ENCODE measurements at regions not wholly inside any gene's neighbourhood (a gene's known extent, or its start where the extent isn't known, plus 50 kb on each side); places are given as distances from the start of the nearest gene placed in this dataset.

DNA sequence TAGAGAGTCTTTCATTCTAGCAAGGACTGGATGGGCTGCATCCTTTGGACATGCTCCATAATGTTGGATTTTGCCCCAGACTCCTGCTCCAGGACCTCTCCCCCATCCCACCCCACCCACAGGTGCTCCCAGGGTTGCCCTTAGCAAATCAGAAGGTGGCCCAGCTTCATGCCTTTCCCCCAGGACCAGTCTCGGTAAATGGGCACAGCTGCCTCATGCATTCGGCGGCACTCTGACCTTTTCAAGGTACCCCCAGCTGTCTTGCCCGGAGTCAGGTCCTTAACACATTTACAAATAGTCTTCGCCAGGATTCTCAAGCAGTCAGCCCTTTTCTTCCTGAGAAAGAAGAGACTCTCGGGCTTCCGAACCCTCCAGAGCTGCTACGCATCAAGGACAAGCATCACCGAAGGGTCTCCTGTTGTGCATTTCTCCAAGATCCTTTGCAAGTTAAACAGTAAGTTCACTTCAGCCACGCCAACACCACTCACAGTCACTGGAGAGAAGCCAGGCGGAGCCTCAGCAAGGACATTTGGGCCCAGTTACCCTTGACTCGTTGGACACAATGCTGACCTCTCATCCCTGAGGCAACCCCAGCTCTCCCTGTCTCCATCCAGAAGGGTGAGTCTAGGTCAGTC, 287.8 kb downstream of the FAM43A start:
- DNase-seq = no peak

DNA sequence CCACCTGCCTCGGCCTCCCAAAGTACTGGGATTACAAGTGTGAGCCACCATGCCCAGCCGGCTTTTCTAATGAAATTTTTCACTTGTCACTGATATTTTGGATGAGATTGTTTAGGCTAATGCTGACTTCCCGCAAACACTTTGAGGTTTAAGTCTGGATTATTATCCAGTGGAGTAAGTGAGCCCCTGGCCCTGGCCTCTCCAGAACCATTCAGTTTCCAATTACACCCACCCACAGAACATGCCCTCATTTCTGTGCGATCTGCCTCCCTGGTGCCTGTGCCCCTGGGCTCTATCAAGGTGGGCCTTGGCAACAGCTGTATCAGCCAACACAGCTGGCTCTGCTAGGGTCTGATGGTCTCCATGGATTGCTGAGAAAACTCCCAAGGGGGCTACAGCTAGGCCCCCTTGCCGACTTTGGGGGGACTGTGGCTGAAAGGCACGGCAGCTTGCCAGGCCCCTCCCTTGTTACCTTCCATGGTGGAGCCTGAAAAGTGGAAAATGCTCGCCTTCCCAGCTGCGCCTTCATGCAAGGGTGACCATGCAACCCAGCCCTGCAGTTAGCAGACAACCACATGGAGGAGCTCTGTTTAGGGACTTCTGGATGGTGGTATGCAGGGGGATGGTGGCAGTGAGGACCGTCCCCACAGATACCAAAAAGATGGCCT, 288.9 kb downstream of the FAM43A start:
- DNase-seq = no peak

DNA sequence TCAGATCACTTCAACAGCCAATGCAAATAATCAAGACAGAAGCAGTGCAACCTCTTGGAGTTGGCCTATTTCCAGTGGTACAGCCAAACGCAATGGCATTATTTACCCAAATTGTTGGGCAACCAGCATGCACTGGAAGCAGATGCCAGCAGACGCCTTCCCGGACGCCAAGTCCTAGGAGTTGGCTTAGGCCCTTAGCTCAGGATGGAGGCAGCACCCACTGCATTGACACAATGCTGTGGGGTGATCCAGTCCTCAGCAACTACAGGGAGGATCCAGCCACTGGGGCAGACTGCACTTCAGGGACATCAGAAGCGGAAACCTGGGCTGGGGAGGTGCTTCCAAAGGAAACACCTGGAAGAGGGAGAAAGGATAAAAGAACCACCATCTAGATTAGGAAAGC, 290.4 kb downstream of the FAM43A start:
- no peak for DNase-seq

DNA sequence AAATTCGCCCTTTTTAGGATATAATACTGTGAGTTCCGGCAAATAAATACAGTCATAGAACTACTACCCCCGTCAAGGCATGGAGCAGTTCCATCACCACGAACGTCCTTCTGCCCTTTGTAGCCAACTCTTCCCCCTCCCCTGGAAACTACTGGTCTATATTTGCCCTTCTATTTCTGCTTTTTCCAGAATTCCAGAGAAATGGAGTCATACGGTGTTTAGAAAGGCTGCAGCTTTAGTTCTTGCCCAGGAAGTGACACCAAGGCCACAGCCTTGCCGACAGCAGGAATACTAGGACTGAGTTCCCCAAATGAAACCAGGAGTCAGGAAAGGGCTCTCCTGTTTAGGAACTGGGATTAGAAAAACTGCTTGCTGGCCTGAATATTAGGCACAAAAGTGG, 291.2 kb downstream of the FAM43A start:
- no peak for DNase-seq

DNA sequence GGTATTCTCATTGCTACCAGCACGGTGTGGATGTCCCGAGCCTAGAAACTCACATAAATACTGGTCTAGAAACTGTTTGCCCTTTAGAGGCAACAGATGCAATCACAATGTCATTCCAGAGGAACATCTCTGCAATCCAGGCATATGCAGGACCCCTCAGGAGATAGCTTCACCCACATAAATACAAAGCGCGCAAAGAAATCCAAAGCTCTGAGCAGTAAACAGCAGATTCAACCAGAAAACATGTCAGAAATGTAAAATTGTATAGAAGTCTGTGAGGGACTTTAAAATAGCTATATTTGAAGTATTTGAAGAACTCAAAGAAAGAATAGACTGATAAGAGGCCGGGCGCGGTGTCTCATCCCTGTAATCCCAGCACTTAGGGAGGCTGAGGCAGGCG, 291.7 kb downstream of the FAM43A start:
- DNase-seq = no peak

DNA sequence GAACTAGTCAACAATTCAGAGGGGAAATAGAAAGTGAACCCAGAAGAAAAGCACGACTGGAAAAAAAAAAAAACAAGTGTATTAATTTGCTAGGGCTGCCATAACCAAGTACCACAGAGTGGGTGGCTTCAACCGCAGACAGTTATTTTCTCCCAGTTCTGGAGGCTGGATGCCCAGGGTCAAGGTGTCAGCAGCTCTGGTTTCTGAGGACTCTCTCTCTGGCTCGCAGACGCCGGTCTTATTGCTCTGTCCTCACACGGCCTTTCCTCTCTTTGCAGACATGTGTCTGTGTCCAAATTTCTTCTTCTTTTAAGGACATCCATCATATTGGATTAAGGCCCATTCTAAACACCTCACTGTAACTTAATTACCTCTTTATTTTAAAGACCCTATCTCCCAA, 291.8 kb downstream of the XXYLT1 start:
- DNase-seq = no peak

DNA sequence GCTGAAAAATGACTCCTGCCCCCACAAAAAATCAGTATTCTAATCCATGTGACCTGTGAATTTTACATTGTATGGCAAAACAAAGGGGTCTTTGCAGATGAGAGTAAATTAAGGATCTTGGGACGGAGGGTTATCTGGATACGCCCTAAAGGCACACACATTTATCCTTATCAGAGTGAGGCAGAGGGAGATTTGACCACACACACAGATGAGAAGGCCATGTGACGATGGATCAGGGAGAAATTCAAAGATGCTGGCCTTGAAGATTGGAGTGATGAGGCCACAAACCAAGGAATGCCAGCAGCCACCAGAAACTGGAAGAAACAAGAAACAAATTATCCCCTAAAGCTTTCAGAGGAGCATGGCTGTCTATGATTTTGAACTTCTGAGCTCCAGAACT, 288.5 kb downstream of the XXYLT1 start:
- no peak for DNase-seq

DNA sequence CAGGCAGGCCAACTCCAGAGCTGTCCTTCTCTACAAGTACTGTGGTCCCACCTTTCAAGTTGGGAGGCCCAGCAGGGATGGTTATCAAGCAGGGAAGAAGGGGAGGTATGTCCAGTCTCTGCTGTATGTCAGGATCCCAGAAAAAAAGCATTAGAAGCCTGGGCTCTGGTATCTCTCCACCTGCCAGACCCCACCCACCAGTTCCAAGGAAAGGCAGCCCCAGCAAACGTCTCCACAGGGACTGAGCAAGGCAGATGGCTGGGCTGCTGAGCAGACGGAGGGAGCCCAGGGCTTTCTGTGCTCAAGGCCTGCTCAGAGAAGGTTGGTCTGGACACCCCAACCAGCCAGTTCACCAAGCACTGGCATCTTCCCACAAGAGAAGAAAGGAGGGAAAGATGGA, 287.8 kb downstream of the XXYLT1 start:
- no peak for DNase-seq

DNA sequence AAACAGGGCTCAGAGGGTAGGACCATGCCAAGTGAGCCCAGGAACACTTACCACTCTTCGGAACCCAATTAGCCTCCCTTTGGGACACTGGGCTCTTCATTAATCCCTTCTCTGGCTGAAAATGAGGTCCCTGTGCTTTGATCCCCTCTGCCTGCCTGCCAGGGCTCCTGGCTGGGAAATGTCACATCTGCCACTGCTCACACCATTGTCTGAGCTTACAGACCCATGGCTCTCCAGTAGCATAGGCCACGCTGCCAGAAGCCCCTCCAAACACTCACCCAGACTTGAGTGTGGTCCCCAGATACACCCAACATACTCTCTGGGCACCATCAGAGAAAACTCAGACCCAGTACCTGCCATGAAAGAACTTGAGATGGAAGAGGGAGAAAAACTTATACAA, 287.3 kb downstream of the XXYLT1 start:
- no peak for DNase-seq

DNA sequence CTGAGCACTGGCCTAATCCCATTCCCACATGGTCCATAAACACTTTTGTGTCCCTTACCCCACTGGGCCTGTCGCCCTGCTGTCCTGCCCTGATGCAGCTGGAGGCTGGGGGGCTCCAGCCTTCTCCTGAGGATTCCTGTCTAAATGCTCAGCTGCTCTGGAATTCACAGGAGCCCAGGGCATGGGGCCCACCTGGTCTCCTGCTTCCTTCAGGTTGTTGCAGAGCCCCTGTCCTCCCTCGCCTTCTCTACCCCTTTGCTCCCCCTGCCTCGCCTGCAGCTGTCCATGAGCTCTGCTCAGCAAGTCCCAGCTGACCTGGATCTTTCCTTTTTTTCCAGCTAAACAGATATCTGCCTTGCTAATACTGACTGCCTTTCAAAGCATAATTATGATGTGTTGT, 286.9 kb downstream of the XXYLT1 start:
- no peak for DNase-seq

DNA sequence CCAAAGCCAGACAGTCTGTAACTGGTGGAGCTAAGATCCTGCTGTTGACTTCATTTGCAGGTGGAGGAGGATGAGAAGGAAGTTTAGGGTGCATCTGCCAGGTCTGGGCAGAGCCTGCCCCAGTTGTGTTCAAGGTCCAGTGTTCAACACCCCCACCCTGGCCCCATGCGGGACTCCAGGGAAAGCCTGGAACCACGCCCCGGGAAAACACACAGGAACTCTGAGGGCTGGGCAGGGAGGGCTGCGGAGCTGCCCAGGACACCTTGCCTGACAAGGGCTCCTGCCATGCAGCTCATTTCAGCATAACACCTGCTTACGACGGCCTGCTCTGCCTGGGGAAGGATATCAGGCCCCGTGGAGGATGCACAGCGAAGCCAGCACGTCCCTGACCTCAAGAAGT, 286.3 kb downstream of the XXYLT1 start:
- no peak for DNase-seq

DNA sequence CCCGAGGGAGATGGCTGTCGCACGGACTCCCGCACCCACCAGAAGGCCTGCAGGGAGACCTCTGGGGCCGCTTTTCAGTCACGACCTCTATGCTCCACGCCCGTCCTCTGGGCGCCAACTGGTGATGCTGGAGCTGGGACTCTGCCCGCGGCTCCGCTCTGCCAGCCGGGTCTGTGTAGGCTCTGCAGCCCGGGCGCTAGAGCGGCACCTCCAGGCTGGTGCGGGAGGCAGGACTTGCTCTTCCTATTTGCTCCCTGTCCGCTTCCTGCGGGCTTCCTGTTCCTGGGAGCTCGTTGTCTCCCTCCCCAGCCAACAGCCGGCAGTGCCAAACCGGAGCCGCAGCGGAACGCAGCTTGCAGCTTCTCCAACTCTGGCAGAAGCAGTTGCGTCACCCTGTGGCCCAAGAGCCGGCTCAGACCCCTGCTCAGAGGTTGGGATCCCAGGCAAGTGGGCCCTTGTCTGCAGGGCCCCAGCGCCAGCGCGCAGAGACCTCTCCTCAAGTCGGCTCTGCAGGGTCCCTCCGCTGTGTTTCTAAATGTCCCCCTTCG, 285.9 kb downstream of the XXYLT1 start:
- DNase-seq = no peak

DNA sequence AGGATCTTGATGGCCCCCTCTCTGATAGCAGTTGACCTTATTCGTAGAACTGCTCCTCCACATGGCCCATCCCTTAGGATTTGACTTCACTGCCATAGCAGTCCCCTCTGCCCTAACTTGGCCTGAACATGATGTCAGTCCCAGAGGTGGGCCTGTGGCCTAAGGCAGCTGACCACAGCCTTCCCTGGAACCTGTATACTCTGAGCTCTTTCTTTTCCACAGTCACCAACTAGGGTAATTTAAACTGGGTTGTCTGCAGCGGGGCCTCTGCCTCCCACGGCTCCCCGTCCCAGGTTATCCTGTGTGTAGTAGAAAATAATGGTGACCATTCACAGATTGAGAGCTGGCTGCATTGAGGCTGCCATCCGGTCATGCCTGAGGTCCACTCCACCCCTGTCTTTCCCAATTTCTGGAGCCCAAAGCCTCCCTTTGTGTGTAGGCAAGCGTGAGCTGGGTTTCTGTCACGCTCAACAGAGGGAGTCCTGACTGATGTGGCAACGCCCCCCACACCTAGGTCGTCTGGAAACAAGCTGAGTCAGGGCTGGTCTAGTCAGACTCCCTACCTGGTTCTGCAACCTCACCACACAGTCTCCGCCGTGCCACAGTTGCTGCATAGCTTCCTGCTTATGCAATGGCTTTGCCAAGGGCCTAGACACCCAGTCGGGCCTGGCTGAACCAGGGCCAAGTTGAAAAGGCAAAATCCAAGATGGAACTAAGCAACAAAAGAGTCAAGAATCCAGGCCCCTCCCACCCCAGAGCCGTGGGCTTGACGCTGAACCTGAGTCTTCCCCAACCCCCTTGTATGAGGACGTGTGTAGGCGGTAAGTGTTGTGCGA, 284.5 kb downstream of the XXYLT1 start:
- DNase-seq = no peak

DNA sequence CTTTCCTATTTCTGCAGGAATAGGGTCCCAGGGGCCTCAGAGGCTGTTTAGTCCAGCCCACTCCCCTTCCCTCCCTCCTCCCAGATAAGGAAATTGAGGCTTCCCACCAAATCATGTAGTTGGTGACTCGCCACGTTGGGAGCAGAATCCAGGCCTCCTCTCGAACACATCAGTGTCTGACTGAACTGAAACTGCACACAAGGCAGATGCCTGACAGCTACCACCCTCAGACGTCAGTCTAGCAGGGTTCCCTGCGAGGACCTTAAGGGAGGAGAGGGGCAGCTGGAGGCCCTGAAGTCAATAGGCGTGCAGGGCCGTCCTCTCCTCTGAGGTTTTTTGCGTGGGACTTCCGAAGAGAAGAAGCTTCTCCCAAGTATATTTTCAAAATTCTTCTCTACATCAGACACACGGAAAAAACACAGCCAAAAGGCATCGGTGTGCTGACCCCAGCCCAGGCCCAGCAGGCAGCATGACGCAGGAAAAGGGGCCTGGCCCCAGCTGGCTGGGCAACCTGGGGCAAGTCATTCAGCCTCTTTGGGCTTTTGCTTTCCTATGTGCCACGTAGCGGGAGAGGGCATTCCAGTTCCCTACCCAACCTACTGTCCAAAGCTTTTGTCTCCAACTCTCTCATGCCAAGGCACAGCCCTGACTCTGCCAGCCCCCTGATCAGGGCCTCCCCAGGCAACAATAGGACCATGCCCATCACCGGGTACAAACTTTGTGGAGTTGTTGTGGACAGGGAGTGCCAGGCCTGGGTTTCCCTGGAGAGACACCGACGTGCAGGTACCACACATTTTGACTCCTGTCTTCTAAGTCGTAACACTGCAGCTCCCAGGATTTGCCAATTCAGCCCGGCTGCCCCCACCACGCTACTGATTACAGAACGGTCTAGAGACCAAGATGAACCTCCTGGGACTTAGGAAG, 283.1 kb downstream of the XXYLT1 start:
- DNase-seq = no peak

DNA sequence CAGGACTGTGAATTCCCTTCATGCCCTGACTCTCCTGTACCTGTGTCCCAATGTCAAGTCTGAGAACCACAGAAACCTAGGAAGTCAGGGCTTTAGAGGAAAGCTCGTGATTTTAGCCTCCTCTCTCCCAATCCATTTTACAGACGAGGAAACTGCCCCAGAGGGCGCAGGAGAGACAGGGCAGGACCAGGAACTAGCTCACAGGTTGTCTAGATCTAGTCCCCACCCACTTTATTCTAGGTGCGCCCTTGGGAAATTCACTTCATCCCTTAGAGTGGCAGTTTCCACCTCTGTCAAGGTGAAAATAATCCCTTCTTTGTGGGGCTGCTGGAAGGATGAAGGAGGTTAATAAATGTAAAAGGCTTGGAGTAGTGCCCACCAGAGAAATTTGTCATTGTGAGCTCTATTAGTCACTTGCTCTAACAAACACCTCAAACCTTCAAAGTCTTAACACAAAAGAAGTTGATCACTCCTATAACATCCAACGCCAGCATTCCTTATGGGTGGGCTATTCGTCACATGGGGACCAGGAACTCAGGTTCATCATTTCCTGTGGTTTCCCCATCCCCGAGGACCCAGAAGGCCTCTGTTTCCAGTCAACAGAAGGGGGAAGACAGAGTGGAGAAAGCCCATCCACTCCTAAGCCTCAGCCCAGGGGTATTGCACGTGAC, 282.3 kb downstream of the XXYLT1 start:
- no peak for DNase-seq

DNA sequence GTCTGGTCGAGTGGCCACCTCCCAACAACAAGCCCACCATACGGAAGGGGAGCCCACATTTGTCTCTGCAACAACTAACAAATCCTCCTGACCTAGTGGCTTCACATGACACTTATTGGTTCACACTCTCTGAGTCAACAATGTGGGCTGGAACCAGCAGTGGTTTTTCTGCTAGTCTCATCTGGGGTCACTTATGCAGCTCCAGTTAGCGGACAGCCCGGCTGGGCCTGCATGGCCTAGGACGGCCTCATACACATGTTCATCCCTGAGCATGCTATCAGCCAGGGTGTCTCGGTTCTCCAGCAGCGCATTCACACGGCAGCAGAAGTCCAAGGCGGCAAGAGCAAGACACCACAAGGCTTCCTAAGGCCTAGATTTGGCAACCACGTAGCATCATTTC, 281.7 kb downstream of the XXYLT1 start:
- no peak for DNase-seq

DNA sequence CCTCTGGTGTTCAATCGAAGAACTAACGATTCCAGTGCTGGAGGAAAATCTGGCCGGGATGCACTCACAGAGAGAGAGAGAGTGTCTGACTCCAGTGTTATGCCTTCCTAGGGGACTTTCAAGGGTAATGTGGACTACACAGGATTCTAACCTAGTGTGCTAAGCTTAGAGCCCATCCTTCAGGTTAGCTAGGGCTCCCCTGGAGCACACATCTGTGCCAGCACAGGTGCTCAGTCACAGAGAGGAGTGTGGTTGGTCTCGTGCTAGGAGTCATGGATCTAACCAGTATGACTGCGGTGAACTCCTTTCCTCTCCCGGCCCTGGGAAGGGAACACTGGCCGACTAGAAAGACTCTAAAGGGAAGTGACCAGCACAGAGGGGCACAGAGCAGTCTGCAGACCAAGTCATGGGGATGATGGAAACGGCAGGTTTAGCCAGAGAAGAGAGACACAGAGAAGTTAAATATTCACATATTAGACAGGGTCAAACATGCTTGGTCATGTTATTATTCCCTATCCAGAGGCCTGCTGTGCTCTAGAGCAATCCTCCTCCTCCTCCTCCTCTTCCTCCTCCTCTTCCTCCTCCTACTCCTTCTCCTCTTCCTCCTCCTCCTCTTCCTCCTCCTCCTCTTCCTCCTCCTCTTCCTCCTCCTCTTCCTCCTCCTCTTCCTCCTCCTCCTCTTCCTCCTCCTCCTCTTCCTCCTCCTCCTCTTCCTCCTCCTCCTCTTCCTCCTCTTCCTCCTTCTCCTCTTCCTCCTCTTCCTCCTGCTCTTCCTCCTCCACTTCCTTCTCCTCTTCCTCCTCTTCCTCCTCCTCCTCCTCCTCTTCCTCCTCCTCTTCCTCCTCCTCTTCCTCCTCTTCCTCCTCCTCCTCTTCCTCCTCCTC, 280.3 kb downstream of the XXYLT1 start:
- no peak for DNase-seq

DNA sequence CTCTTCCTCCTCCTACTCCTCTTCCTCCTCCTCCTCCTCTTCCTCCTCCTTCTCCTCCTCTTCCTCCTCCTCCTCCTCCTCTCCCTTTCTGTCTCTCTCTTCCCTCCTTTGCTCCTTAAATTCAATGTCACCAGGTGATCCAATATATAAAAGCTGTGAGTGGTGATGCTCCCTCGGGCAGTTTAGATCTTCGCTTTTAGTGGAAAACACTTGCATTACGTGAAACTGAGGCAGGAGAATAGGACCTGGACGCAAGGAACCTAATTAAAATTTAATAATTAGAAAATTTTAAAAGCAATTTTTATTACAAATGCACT, 279.7 kb downstream of the XXYLT1 start:
- no peak for DNase-seq

DNA sequence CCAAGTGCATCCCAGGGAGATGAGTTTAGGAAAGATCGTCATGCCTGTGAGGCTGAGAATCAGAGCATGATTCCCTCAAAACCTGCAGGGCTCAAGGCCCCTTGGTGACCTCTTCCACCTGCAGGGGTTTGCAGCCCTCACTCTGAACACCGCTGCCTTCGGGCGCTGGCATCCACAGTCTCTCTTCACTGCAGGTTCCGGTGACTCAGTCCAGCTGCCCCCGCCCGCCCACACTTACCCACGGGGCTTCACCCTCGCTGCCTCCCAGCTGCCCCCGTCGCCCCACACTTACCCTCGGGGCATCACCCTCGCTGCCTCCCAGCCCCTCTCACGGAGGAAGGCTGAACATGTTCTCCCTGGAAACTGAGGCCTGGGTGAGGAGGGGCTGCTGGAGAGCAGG, 277.1 kb downstream of the XXYLT1 start:
- no peak for DNase-seq

DNA sequence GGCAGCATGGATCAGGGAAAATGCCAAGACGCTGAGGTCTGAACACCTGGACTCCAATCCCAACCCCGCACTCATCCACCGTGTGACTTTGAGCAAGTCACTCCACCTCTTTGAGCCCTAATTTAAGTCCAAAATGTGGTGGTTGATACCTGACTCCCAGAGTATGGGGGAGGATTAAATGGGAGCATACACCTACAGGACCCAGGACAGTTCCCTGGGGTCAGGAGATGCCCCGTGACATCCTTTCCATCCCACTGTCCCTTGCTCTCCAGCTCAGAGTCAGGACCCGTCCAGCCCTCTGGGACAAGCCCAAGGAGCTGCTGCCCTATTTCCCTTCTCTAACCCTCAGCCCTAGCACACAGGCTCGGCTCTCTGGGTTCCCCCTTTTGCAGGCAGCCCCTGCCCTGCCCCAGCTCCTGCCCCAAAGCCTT, 276.4 kb downstream of the XXYLT1 start:
- DNase-seq = no peak

DNA sequence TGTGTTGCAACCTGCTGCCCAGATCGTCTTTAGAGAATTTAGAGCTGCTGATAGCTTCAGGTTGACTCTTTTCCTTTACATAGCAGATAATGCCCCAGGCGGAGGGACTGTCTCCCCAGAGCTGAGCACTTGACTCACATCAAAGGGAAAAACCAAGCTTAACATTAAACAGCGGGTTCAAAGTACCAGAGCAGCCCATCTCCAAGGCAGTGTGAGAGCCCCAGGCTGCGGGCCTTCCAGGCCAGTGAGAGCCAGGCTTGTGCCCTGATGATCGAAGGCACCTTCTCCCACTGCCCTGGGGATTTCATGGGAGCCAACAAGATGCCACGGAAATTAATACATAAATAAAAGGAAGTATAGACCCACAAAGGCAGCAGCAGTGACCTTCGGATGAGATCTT, 275.6 kb downstream of the XXYLT1 start:
- no peak for DNase-seq
